ENCODE measurements at regions not wholly inside any gene's neighbourhood (a gene's known extent, or its start where the extent isn't known, plus 50 kb on each side); places are given as distances from the start of the nearest gene placed in this dataset.
"Not testable (repeated sequence)": the region's sequence is repeated elsewhere in the genome, so short reads cannot be mapped to it uniquely, and the experiment has no call there.

- not testable (repeated sequence) for TF ChIP-seq ATF2 (IDR thresholded peaks at IDR 0.05; ENCODE audit: low read length); GABPA (IDR thresholded peaks at IDR 0.05; ENCODE audit: low read depth); SIN3A (IDR thresholded peaks at IDR 0.05; ENCODE audit: low read depth, low read length); CTCF (IDR thresholded peaks at IDR 0.05 in 2 of 3, conservative IDR thresholded peaks at IDR 0.05 in 1 of 3; ENCODE audit: control insufficient read depth in 2 of 3, extremely low read depth in 1 of 3, insufficient read depth in 1 of 3, low read depth in 3 of 3, low read length in 3 of 3); ZBTB33 (IDR thresholded peaks at IDR 0.05); FOS (IDR thresholded peaks at IDR 0.05; ENCODE audit: borderline replicate concordance, extremely low read depth, insufficient read length); POLR2A (IDR thresholded peaks at IDR 0.05; ENCODE audit: low read depth, low read length); ZNF24 (IDR thresholded peaks at IDR 0.05); TAF1 (IDR thresholded peaks at IDR 0.05; ENCODE audit: borderline replicate concordance, low read depth, low read length); CHD1 (IDR thresholded peaks at IDR 0.05; ENCODE audit: low read depth, low read length); CHD2 (IDR thresholded peaks at IDR 0.05; ENCODE audit: borderline replicate concordance, low read depth, low read length); RELB (IDR thresholded peaks at IDR 0.05; ENCODE audit: low read depth)
These were observed 54.0 kb upstream of the URI1 start for GRCh38 chr19:29888047-29888446.

Measured in GM12878 (cell line).